HepG2 (cell line): ENCODE measurements at regions not wholly inside any gene's neighbourhood (a gene's known extent, or its start where the extent isn't known, plus 50 kb on each side); places are given as distances from the start of the nearest gene placed in this dataset.

Experiments
- ATAC-seq: fragments of 200-7000 bp; cut with Tn5 transposase; 3 replicates; pipeline ENCODE4 v1.9.1; 2020; ENCODE audit warnings: mild to moderate bottlenecking, moderate library complexity
- BruUV-seq: library from RNA; stranded (reverse); fragments of 400-500 nt; replicated peaks from 2 replicates; lab custom pipeline; 2021; lab: Mats Ljungman, UMichigan
- CTCF ChIA-PET: fragments of 300-600 bp; formaldehyde crosslinking; extraction: SDS; loops from one replicate; lab custom pipeline; 2021; ENCODE audit warnings: low total read pairs, inconsistent platforms, low intra/inter-chr PET ratio; lab: Yijun Ruan, JAX
- POLR2A ChIA-PET: fragments of 350-600 bp; sonication (Branson Sonifier 250); formaldehyde crosslinking; loops from one replicate; lab custom pipeline; 2020; ENCODE audit warnings: antibody characterized with exemption, inconsistent platforms; lab: Yijun Ruan, JAX
- DNase-seq: peaks from one replicate; pipeline ENCODE4 v3.0.0-alpha.2; 2015; ENCODE audit warnings: low spot score
- FAIRE-seq: peaks from 3 replicates; lab custom pipeline; 2011; peaks lifted over from hg19 to GRCh38; lab: Jason Lieb, UNC
- H2AFZ ChIP-seq: one replicate; pipeline ENCODE4 v1.6.1; 2011; ENCODE audit warnings: low read length, inconsistent platforms
- H3K27ac ChIP-seq: fragments of 300-600 bp; 3 replicates; pipeline ENCODE4 v1.8.0; 2011; ENCODE audit warnings: mixed run types, mild to moderate bottlenecking, mixed read lengths, low read length, inconsistent platforms; ENCODE audit not compliant: insufficient read depth; ENCODE audit errors: extremely low read length
- H3K27me3 ChIP-seq, 2 experiments: fragments of 200-600 bp in 1 of 2; 2 replicates in 1 of 2; 3 replicates in 1 of 2; pipeline versions ENCODE4 v1.6.0 to v1.8.0; 2011; ENCODE audit warnings: low read length in 2 of 2, mild to moderate bottlenecking in 2 of 2, moderate library complexity in 2 of 2, inconsistent platforms in 1 of 2; ENCODE audit not compliant: insufficient read depth in 2 of 2, control insufficient read depth in 1 of 2
- H3K36me3 ChIP-seq, 2 experiments: fragments of 200-600 bp in 1 of 2; replicated peaks in 1 of 2; 2 replicates in 1 of 2; 3 replicates in 1 of 2; pipeline versions ENCODE4 v1.5.1 to v1.8.0; 2011; ENCODE audit warnings: low read length in 2 of 2, inconsistent platforms in 1 of 2; ENCODE audit not compliant: insufficient read depth in 2 of 2, control insufficient read depth in 1 of 2
- H3K4me1 ChIP-seq: 2 replicates; pipeline ENCODE4 v1.5.1; 2012; ENCODE audit warnings: low read length, inconsistent platforms; ENCODE audit not compliant: insufficient read depth
- H3K4me2 ChIP-seq: 2 replicates; pipeline ENCODE4 v1.6.0; 2011; ENCODE audit warnings: low read depth, low read length, inconsistent platforms
- H3K4me3 ChIP-seq, 3 experiments: fragments of 200-600 bp in 1 of 3; sonication (generic), shearing (Covaris generic) in 1 of 3; replicated peaks in 1 of 3; 2 replicates each; pipeline ENCODE4 v1.5.1; 2011 to 2016; ENCODE audit warnings: low read length in 3 of 3, inconsistent platforms in 2 of 3, low read depth in 2 of 3, mild to moderate bottlenecking in 2 of 3, control low read depth in 1 of 3, mixed read lengths in 1 of 3; ENCODE audit not compliant: insufficient read depth in 1 of 3
- H3K79me2 ChIP-seq: one replicate; pipeline ENCODE4 v1.6.1; 2011; ENCODE audit warnings: low read length, inconsistent platforms; ENCODE audit not compliant: insufficient read depth
- H3K9ac ChIP-seq: 2 replicates; pipeline ENCODE4 v1.6.0; 2011; ENCODE audit warnings: mild to moderate bottlenecking, low read depth, low read length, inconsistent platforms; ENCODE audit not compliant: insufficient read depth
- H3K9me3 ChIP-seq: 2 replicates; pipeline ENCODE4 v1.5.1; 2012; ENCODE audit warnings: mild to moderate bottlenecking, low read length
- H4K20me1 ChIP-seq: 2 replicates; pipeline ENCODE4 v1.6.0; 2011; ENCODE audit warnings: inconsistent platforms, mild to moderate bottlenecking, low read length, moderate library complexity; ENCODE audit not compliant: insufficient read depth
- ATF7 ChIP-seq, 2 experiments: fragments of 450-650 bp in 1 of 2; sonication (generic) in 1 of 2; formaldehyde crosslinking in 1 of 2; IDR thresholded peaks; 2 replicates each; pipeline versions ENCODE4 v1.4.0 to v1.6.1; 2016 to 2020; ENCODE audit warnings: antibody characterized with exemption in 1 of 2, mild to moderate bottlenecking in 1 of 2, missing genetic modification reagents in 1 of 2
- DZIP1 ChIP-seq: sonication (generic); formaldehyde crosslinking; IDR thresholded peaks from 2 replicates; pipeline ENCODE4 v1.5.0; 2020; ENCODE audit warnings: mild to moderate bottlenecking, missing genetic modification reagents
- HOXA9 ChIP-seq: sonication (generic); formaldehyde crosslinking; IDR thresholded peaks from 2 replicates; pipeline ENCODE4 v1.8.1; 2022; ENCODE audit warnings: missing genetic modification reagents, mild to moderate bottlenecking, moderate library complexity, borderline replicate concordance
- MAFK ChIP-seq, 2 experiments: IDR thresholded peaks in 1 of 2; conservative IDR thresholded peaks in 1 of 2; 2 replicates each; pipeline ENCODE4 v1.6.1; 2011; ENCODE audit warnings: improper control_type of control experiment in 2 of 2, low read length in 2 of 2
- MBD4 ChIP-seq: IDR thresholded peaks from 2 replicates; pipeline ENCODE4 v1.6.1; 2012; ENCODE audit warnings: low read length, inconsistent platforms, borderline replicate concordance
- MYPOP ChIP-seq: sonication (generic); formaldehyde crosslinking; IDR thresholded peaks from 2 replicates; pipeline ENCODE4 v1.8.1; 2023; ENCODE audit warnings: mild to moderate bottlenecking, moderate library complexity, missing genetic modification reagents
- MZF1 ChIP-seq: sonication (generic); formaldehyde crosslinking; IDR thresholded peaks from 2 replicates; pipeline ENCODE4 v1.8.1; 2023; ENCODE audit warnings: mild to moderate bottlenecking, missing genetic modification reagents, borderline replicate concordance
- SMARCC2 ChIP-seq: fragments of 450-650 bp; IDR thresholded peaks from 2 replicates; pipeline ENCODE4 v1.6.1; 2017; ENCODE audit warnings: antibody characterized with exemption, mild to moderate bottlenecking
- TSC22D2 ChIP-seq: sonication (generic); formaldehyde crosslinking; IDR thresholded peaks from 2 replicates; pipeline ENCODE4 v1.5.1; 2020; ENCODE audit warnings: missing genetic modification reagents, mild to moderate bottlenecking, borderline replicate concordance
- ZMYM4 ChIP-seq: sonication (generic); formaldehyde crosslinking; IDR thresholded peaks from 2 replicates; pipeline ENCODE4 v1.8.1; 2023; ENCODE audit warnings: mild to moderate bottlenecking, missing genetic modification reagents
- ZNF230 ChIP-seq: sonication (generic); formaldehyde crosslinking; IDR thresholded peaks from 2 replicates; pipeline ENCODE4 v1.4.0; 2020; ENCODE audit warnings: mild to moderate bottlenecking, missing genetic modification reagents
- ZNF256 ChIP-seq: sonication (generic); formaldehyde crosslinking; conservative IDR thresholded peaks from 2 replicates; pipeline ENCODE4 v1.4.0; 2020; ENCODE audit warnings: missing genetic modification reagents
- ZNF317 ChIP-seq: sonication (generic); formaldehyde crosslinking; IDR thresholded peaks from 2 replicates; pipeline ENCODE4 v1.5.0; 2020; ENCODE audit warnings: mild to moderate bottlenecking, missing genetic modification reagents
- ZNF546 ChIP-seq: sonication (generic); formaldehyde crosslinking; conservative IDR thresholded peaks from 2 replicates; pipeline ENCODE4 v1.8.1; 2023; ENCODE audit warnings: mild to moderate bottlenecking, missing genetic modification reagents
- ZNF562 ChIP-seq: sonication (generic); formaldehyde crosslinking; IDR thresholded peaks from 2 replicates; pipeline ENCODE4 v1.8.0; 2022; ENCODE audit warnings: missing genetic modification reagents, borderline replicate concordance
- ZNF674 ChIP-seq: sonication (generic); formaldehyde crosslinking; IDR thresholded peaks from 2 replicates; pipeline ENCODE4 v1.5.0; 2020; ENCODE audit warnings: low read depth, mild to moderate bottlenecking, missing genetic modification reagents
- ZNF720 ChIP-seq: sonication (generic); formaldehyde crosslinking; IDR thresholded peaks from 2 replicates; pipeline ENCODE4 v1.4.0; 2020; ENCODE audit warnings: missing genetic modification reagents
- WGBS: methylation state at CpG from one replicate; pipeline ENCODE4 v1.1.6; 2017; ENCODE audit warnings: low lambda C conversion rate; 5-methylcytosine and 5-hydroxymethylcytosine counted together
- in situ Hi-C: cut with HindIII; loops from 2 replicates; pipeline ENCODE4 v1.10.0; 2017; ENCODE audit warnings: low pct_unique_long_range_greater_than_20kb; ENCODE audit not compliant: extremely low pct_ligation_motif_present
- intact Hi-C: fragments of 100-400 bp; cut with micrococcal nuclease; formaldehyde crosslinking; loops from one replicate; pipeline ENCODE4 v1.10.0; 2022; ENCODE audit not compliant: unreplicated experiment

- in situ Hi-C loops: no loop called here
- no peaks in the 10 kb centered on the region for H3K36me3 ChIP-seq
- no peaks in the 10 kb centered on the region for H3K79me2 ChIP-seq
- H3K4me1 ChIP-seq: no peaks in the 10 kb centered on the region
- no peaks in the 10 kb centered on the region for H3K27me3 ChIP-seq
- CTCF ChIA-PET: no interaction called here
- no peak for DNase-seq
- no peak for FAIRE-seq
- no peak overlapping the region for H2AFZ ChIP-seq
- no peak overlapping the region for H3K9ac ChIP-seq
- WGBS: 86% methylated on average over 2 of the region's 2 CpGs
- no peak for ATAC-seq
- BruUV-seq: no TSS peak
- H3K27ac ChIP-seq: no peak overlapping the region
- TF ChIP-seq ZNF562 (CRISPR knock-in tag): no peak
- TF ChIP-seq ZNF674 (CRISPR knock-in tag): no peak
- TF ChIP-seq ZNF256: no peak
- no peak for TF ChIP-seq HOXA9 (CRISPR knock-in tag)
- TF ChIP-seq, all 625 proteins: peak for 0
- no peak overlapping the region for H3K4me3 ChIP-seq
- no peak overlapping the region for H3K4me2 ChIP-seq
- intact Hi-C loops: no loop called here
- peaks cover 47% of the 10 kb centered on the region for H3K9me3 ChIP-seq
- POLR2A ChIA-PET: no interaction called here
- H4K20me1 ChIP-seq: no peaks in the 10 kb centered on the region
These were observed 263.7 kb upstream of the SEL1L start for GRCh38 chr14:81797315-81797714.

GRCh38 chr14:81801921-81802320 lies 268.3 kb upstream of the SEL1L start:
- in situ Hi-C loops: no loop called here
- no peak for FAIRE-seq
- CTCF ChIA-PET: no interaction called here
- no peak for TF ChIP-seq ZNF317 (CRISPR knock-in tag)
- TF ChIP-seq ATF7 (IDR thresholded peaks at IDR 0.05): no peak
- no peak for TF ChIP-seq ATF7 (CRISPR knock-in tag; IDR thresholded peaks at IDR 0.05)
- no peak for TF ChIP-seq TSC22D2
- no peak for TF ChIP-seq DZIP1 (CRISPR knock-in tag)
- TF ChIP-seq MAFK (conservative IDR thresholded peaks at IDR 0.05 in 1 of 2, IDR thresholded peaks at IDR 0.05 in 1 of 2; ENCODE audit: low read length in 2 of 2): no peak
- no peak for TF ChIP-seq MBD4
- no peak for TF ChIP-seq ZNF230 (CRISPR knock-in tag)
- TF ChIP-seq MYPOP (CRISPR knock-in tag): no peak
- no peak for TF ChIP-seq SMARCC2
- no peak for TF ChIP-seq MZF1 (CRISPR knock-in tag)
- no peak for TF ChIP-seq ZNF546 (CRISPR knock-in tag)
- no peak for TF ChIP-seq ZNF720 (CRISPR knock-in tag)
- TF ChIP-seq ZMYM4: no peak

More at GRCh38 chr14:81801921-81802320, 268.3 kb upstream of the SEL1L start:
- BruUV-seq: no TSS peak
- ATAC-seq (no peak), DNase-seq (no peak)
- WGBS: 20% methylated on average over 5 of the region's 5 CpGs
- no peak overlapping the region for H2AFZ ChIP-seq
- H3K9ac ChIP-seq: no peak overlapping the region
- POLR2A ChIA-PET: no interaction called here
- no peak overlapping the region for H3K4me3 ChIP-seq
- H3K27me3 ChIP-seq: no peaks in the 10 kb centered on the region
- H3K4me1 ChIP-seq: no peaks in the 10 kb centered on the region
- peaks cover 37% of the 10 kb centered on the region; the same call in 1 of the 2 replicates for H3K9me3 ChIP-seq
- no peaks in the 10 kb centered on the region for H3K79me2 ChIP-seq
- H3K27ac ChIP-seq: no peak overlapping the region
- no peaks in the 10 kb centered on the region for H4K20me1 ChIP-seq
- H3K36me3 ChIP-seq: no peaks in the 10 kb centered on the region
- no peak overlapping the region for H3K4me2 ChIP-seq
- intact Hi-C loops: loop anchor here (2.0 kb wide), 1 partner anchor 119 kb away; no protein-coding TSS in a partner anchor
